ENCODE measurements at regions not wholly inside any gene's neighbourhood (a gene's known extent, or its start where the extent isn't known, plus 50 kb on each side); places are given as distances from the start of the nearest gene placed in this dataset.

DNA sequence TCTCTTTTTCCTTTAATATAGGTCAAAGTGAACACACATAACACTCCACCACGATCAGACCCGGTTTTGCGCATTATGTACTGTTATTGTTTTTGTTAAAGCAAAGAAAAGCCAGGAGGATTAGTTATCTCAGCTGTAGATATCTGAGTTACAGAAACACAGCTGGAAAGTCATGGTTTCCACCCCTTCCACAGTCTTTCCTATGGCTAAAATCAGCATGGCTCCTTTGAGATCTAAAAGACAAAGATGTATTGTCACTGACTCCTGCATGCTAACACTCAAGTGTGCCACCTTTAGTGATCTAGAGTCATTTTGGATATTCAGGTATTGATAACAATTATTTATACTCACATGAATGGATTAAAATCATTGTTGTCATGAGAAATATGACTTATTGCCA is 260.0 kb downstream of the FIGN start (continued):
- TF ChIP-seq CREB1 (CRISPR knock-in tag; IDR thresholded peaks at IDR 0.05) (no peak), JUN (CRISPR knock-in tag; IDR thresholded peaks at IDR 0.05) (no peak), NR2C2 (CRISPR knock-in tag; IDR thresholded peaks at IDR 0.05) (no peak), IRF1 (CRISPR knock-in tag; IDR thresholded peaks at IDR 0.05) (no peak), ZNF671 (CRISPR knock-in tag; IDR thresholded peaks at IDR 0.05) (no peak)

GRCh38 chr2:163474889-163475288 is 260.9 kb downstream of the FIGN start:
- no peak for DNase-seq (ENCODE audit: low spot score)
- CTCF ChIA-PET, result no interaction called here
- POLR2A ChIA-PET, result interaction anchor here (0.7 kb wide), 1 partner anchor 1259 kb away, joined by 3 read pairs; no protein-coding TSS in a partner anchor

More at GRCh38 chr2:163474889-163475288, 260.9 kb downstream of the FIGN start:
- no peak overlapping the region for H3K27ac Mint-ChIP-seq
- H3K9me3 Mint-ChIP-seq, result peaks cover 12% of the 10 kb centered on the region
- no peak overlapping the region for H3K4me3 Mint-ChIP-seq
- H3K4me1 Mint-ChIP-seq, result peaks cover 5% of the 10 kb centered on the region
- peaks cover 10% of the 10 kb centered on the region; the same call in 1 of the 2 replicates for H3K27me3 Mint-ChIP-seq (ENCODE audit: low read depth)
- no peak for ATAC-seq
- H3K36me3 Mint-ChIP-seq, result no peaks in the 10 kb centered on the region
- TF ChIP-seq SMAD3 (CRISPR knock-in tag; IDR thresholded peaks at IDR 0.05; ENCODE audit: borderline replicate concordance) (no peak), RELA (CRISPR knock-in tag; IDR thresholded peaks at IDR 0.05; ENCODE audit: borderline replicate concordance) (no peak), TP53 (CRISPR knock-in tag; IDR thresholded peaks at IDR 0.05) (no peak), CTCF (IDR thresholded peaks at IDR 0.05) (no peak), SOX15 (CRISPR knock-in tag; IDR thresholded peaks at IDR 0.05) (no peak), MYBL2 (CRISPR knock-in tag; IDR thresholded peaks at IDR 0.05) (no peak), MXD4 (CRISPR knock-in tag; IDR thresholded peaks at IDR 0.05; ENCODE audit: borderline replicate concordance) (no peak), IRF2 (CRISPR knock-in tag; IDR thresholded peaks at IDR 0.05; ENCODE audit: borderline replicate concordance, low read depth) (no peak), GTF2I (CRISPR knock-in tag; conservative IDR thresholded peaks at IDR 0.05) (no peak), ZNF232 (CRISPR knock-in tag; IDR thresholded peaks at IDR 0.05) (no peak), CREM (CRISPR knock-in tag; IDR thresholded peaks at IDR 0.05) (no peak), FOXJ3 (CRISPR knock-in tag; IDR thresholded peaks at IDR 0.05; ENCODE audit: borderline replicate concordance) (no peak)
- TF ChIP-seq, protein P1, sequence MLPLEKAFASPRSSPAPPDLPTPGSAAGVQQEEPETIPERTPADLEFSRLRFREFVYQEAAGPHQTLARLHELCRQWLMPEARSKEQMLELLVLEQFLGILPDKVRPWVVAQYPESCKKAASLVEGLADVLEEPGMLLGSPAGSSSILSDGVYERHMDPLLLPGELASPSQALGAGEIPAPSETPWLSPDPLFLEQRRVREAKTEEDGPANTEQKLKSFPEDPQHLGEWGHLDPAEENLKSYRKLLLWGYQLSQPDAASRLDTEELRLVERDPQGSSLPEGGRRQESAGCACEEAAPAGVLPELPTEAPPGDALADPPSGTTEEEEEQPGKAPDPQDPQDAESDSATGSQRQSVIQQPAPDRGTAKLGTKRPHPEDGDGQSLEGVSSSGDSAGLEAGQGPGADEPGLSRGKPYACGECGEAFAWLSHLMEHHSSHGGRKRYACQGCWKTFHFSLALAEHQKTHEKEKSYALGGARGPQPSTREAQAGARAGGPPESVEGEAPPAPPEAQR (CRISPR knock-in tag; IDR thresholded peaks at IDR 0.05), result no peak
- TF ChIP-seq, protein P2, sequence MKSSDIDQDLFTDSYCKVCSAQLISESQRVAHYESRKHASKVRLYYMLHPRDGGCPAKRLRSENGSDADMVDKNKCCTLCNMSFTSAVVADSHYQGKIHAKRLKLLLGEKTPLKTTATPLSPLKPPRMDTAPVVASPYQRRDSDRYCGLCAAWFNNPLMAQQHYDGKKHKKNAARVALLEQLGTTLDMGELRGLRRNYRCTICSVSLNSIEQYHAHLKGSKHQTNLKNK (CRISPR knock-in tag; IDR thresholded peaks at IDR 0.05), result no peak
- TF ChIP-seq, protein P3, sequence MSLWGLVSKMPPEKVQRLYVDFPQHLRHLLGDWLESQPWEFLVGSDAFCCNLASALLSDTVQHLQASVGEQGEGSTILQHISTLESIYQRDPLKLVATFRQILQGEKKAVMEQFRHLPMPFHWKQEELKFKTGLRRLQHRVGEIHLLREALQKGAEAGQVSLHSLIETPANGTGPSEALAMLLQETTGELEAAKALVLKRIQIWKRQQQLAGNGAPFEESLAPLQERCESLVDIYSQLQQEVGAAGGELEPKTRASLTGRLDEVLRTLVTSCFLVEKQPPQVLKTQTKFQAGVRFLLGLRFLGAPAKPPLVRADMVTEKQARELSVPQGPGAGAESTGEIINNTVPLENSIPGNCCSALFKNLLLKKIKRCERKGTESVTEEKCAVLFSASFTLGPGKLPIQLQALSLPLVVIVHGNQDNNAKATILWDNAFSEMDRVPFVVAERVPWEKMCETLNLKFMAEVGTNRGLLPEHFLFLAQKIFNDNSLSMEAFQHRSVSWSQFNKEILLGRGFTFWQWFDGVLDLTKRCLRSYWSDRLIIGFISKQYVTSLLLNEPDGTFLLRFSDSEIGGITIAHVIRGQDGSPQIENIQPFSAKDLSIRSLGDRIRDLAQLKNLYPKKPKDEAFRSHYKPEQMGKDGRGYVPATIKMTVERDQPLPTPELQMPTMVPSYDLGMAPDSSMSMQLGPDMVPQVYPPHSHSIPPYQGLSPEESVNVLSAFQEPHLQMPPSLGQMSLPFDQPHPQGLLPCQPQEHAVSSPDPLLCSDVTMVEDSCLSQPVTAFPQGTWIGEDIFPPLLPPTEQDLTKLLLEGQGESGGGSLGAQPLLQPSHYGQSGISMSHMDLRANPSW (CRISPR knock-in tag; conservative IDR thresholded peaks at IDR 0.05; ENCODE audit: low read depth), result no peak
- TF ChIP-seq, protein P4, sequence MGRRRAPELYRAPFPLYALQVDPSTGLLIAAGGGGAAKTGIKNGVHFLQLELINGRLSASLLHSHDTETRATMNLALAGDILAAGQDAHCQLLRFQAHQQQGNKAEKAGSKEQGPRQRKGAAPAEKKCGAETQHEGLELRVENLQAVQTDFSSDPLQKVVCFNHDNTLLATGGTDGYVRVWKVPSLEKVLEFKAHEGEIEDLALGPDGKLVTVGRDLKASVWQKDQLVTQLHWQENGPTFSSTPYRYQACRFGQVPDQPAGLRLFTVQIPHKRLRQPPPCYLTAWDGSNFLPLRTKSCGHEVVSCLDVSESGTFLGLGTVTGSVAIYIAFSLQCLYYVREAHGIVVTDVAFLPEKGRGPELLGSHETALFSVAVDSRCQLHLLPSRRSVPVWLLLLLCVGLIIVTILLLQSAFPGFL (CRISPR knock-in tag; IDR thresholded peaks at IDR 0.05; ENCODE audit: borderline replicate concordance), result no peak

Measured in WTC11 (cell line).